Endodermal cell (in vitro differentiated cells): ENCODE measurements at regions not wholly inside any gene's neighbourhood (a gene's known extent, or its start where the extent isn't known, plus 50 kb on each side); places are given as distances from the start of the nearest gene placed in this dataset.

Experiments
- DNase-seq: peaks from one replicate; pipeline ENCODE4 v3.0.0-alpha.2; 2017
- H3K27ac ChIP-seq: 2 replicates; pipeline ENCODE4 v1.5.1; 2013; ENCODE audit warnings: mild to moderate bottlenecking, low read depth, low read length, moderate library complexity
- H3K27me3 ChIP-seq: 2 replicates; pipeline ENCODE4 v1.6.1; 2013; ENCODE audit warnings: mild to moderate bottlenecking, low read length, moderate library complexity; ENCODE audit not compliant: insufficient read depth, control insufficient read depth, poor library complexity, severe bottlenecking
- H3K36me3 ChIP-seq: 2 replicates; pipeline ENCODE4 v1.7.0; 2013; ENCODE audit warnings: mild to moderate bottlenecking, low read length, moderate library complexity; ENCODE audit not compliant: control insufficient read depth, insufficient read depth
- H3K4me1 ChIP-seq: one replicate; pipeline ENCODE4 v1.7.0; 2013; ENCODE audit warnings: low read length; ENCODE audit not compliant: control insufficient read depth, insufficient read depth
- H3K4me3 ChIP-seq: 2 replicates; pipeline ENCODE4 v1.5.1; 2013; ENCODE audit warnings: mild to moderate bottlenecking, low read length, moderate library complexity
- H3K9ac ChIP-seq: 2 replicates; pipeline ENCODE4 v1.6.1; 2013; ENCODE audit warnings: mild to moderate bottlenecking, low read length, moderate library complexity; ENCODE audit not compliant: poor library complexity, severe bottlenecking; ENCODE audit errors: extremely low read depth
- H3K9me3 ChIP-seq: 2 replicates; pipeline ENCODE4 v1.6.1; 2013; ENCODE audit warnings: mild to moderate bottlenecking, low read length, moderate library complexity; ENCODE audit not compliant: control insufficient read depth
- H3K27ac Mint-ChIP-seq: 2 replicates; pipeline ENCODE4 v1.8.0; 2020; ENCODE audit warnings: mixed read lengths
- H3K27me3 Mint-ChIP-seq: 2 replicates; pipeline ENCODE4 v1.8.0; 2021; ENCODE audit warnings: mild to moderate bottlenecking, mixed read lengths; ENCODE audit not compliant: insufficient read depth
- H3K36me3 Mint-ChIP-seq: 2 replicates; pipeline ENCODE4 v1.8.0; 2020; ENCODE audit warnings: low read depth, mixed read lengths
- H3K4me1 Mint-ChIP-seq: 2 replicates; pipeline ENCODE4 v1.8.0; 2020; ENCODE audit warnings: mixed read lengths
- H3K4me3 Mint-ChIP-seq: 2 replicates; pipeline ENCODE4 v1.8.0; 2020; ENCODE audit warnings: mild to moderate bottlenecking, moderate library complexity, mixed read lengths
- H3K9me3 Mint-ChIP-seq: 2 replicates; pipeline ENCODE4 v1.8.0; 2020; ENCODE audit warnings: mild to moderate bottlenecking, mixed read lengths
- CTCF ChIP-seq: fragments of 200-600 bp; sonication (generic); conservative IDR thresholded peaks from 2 replicates; pipeline ENCODE4 v1.5.0; 2021; ENCODE audit warnings: antibody characterized with exemption, mild to moderate bottlenecking
- WGBS, 2 experiments: methylation state at CpG; one replicate each; pipeline versions ENCODE4 v1.1.5 to v1.1.7; 2013; ENCODE audit warnings: missing lambda C conversion rate in 2 of 2, mixed read lengths in 1 of 2; ENCODE audit not compliant: insufficient coverage in 1 of 2, insufficient read length in 1 of 2; 5-methylcytosine and 5-hydroxymethylcytosine counted together

- Histone ChIP-seq H3K4me3 (no peak overlapping the region), H3K4me1 (no peaks in the 10 kb centered on the region), H3K9me3 (peaks cover 35% of the 10 kb centered on the region), H3K36me3 (no peaks in the 10 kb centered on the region), H3K9ac (no peak overlapping the region), H3K27ac (no peak overlapping the region), H3K27me3 (no peaks in the 10 kb centered on the region)
- H3K27me3 Mint-ChIP-seq: no peaks in the 10 kb centered on the region
- peaks cover 47% of the 10 kb centered on the region for H3K9me3 Mint-ChIP-seq
- H3K27ac Mint-ChIP-seq: no peak overlapping the region
- no peaks in the 10 kb centered on the region for H3K36me3 Mint-ChIP-seq
- no peaks in the 10 kb centered on the region for H3K4me1 Mint-ChIP-seq
- H3K4me3 Mint-ChIP-seq: no peak overlapping the region
- no peak for TF ChIP-seq CTCF
- DNase-seq: no peak
Observed at GRCh38 chr10:36837416-36837815, 288.0 kb upstream of the ANKRD30A start.

GRCh38 chr10:36819781-36820180, 305.6 kb upstream of the ANKRD30A start:
- Mint-ChIP-seq H3K9me3 (peaks cover 59% of the 10 kb centered on the region), H3K4me1 (no peaks in the 10 kb centered on the region), H3K36me3 (no peaks in the 10 kb centered on the region), H3K4me3 (no peak overlapping the region), H3K27ac (no peak overlapping the region), H3K27me3 (peaks cover 4% of the 10 kb centered on the region)
- no peak overlapping the region for H3K27ac ChIP-seq
- no peaks in the 10 kb centered on the region for H3K36me3 ChIP-seq
- H3K9me3 ChIP-seq: peaks cover 28% of the 10 kb centered on the region
- no peak for TF ChIP-seq CTCF
- WGBS, 2 experiments: 90 to 93% methylated on average over 11 to 20 of the region's 20 CpGs
- no peaks in the 10 kb centered on the region for H3K27me3 ChIP-seq
- no peak overlapping the region for H3K4me3 ChIP-seq
- H3K9ac ChIP-seq: no peak overlapping the region
- no peaks in the 10 kb centered on the region for H3K4me1 ChIP-seq
- DNase-seq: no peak

- peak; percentile 60 for DNase-seq
Observed at GRCh38 chr10:36817898-36818297, 307.5 kb upstream of the ANKRD30A start.

More at GRCh38 chr10:36817898-36818297, 307.5 kb upstream of the ANKRD30A start:
- Mint-ChIP-seq H3K27ac (no peak overlapping the region), H3K9me3 (peaks cover 46% of the 10 kb centered on the region), H3K36me3 (no peaks in the 10 kb centered on the region), H3K4me1 (no peaks in the 10 kb centered on the region), H3K27me3 (peaks cover 4% of the 10 kb centered on the region), H3K4me3 (no peak overlapping the region)
- TF ChIP-seq CTCF: no peak
- no peaks in the 10 kb centered on the region for H3K27me3 ChIP-seq
- no peak overlapping the region for H3K27ac ChIP-seq
- 80 to 96% methylated on average over 5 to 14 of the region's 15 CpGs for WGBS, 2 experiments
- H3K4me1 ChIP-seq: no peaks in the 10 kb centered on the region
- no peaks in the 10 kb centered on the region for H3K36me3 ChIP-seq
- no peak overlapping the region for H3K9ac ChIP-seq
- H3K4me3 ChIP-seq: no peak overlapping the region
- H3K9me3 ChIP-seq: peaks cover 19% of the 10 kb centered on the region
